ENCODE measurements at regions not wholly inside any gene's neighbourhood (a gene's known extent, or its start where the extent isn't known, plus 50 kb on each side); places are given as distances from the start of the nearest gene placed in this dataset.

GRCh38 chr5:125575171-125575890 is 828.9 kb upstream of the ZNF608 start:
- H3K9me3 ChIP-seq (replicated peaks), result peaks cover 8% of the 10 kb centered on the region
- no peaks in the 10 kb centered on the region for H3K36me3 ChIP-seq
- intact Hi-C loops (cut with micrococcal nuclease), result no loop called here
- no peak overlapping the region for H3K27ac ChIP-seq (replicated peaks)
- H3K4me3 ChIP-seq, result no peak overlapping the region
- no peak for DNase-seq
- no peaks in the 10 kb centered on the region for H3K27me3 ChIP-seq (ENCODE audit: low read depth)
- peaks cover 10% of the 10 kb centered on the region for H3K4me1 ChIP-seq
- TF ChIP-seq CTCF (IDR thresholded peaks at IDR 0.05; ENCODE audit: borderline replicate concordance), result no peak

GRCh38 chr5:125575891-125576505 is 829.6 kb upstream of the ZNF608 start:
- Histone ChIP-seq H3K9me3 (replicated peaks) (peaks cover 8% of the 10 kb centered on the region), H3K4me1 (peaks cover 10% of the 10 kb centered on the region), H3K36me3 (no peaks in the 10 kb centered on the region), H3K4me3 (no peak overlapping the region), H3K27me3 (ENCODE audit: low read depth) (no peaks in the 10 kb centered on the region), H3K27ac (replicated peaks) (no peak overlapping the region)
- no peak for DNase-seq
- TF ChIP-seq CTCF (IDR thresholded peaks at IDR 0.05; ENCODE audit: borderline replicate concordance), result no peak
- intact Hi-C loops (cut with micrococcal nuclease), result no loop called here

GRCh38 chr5:125576822-125577221 is 830.4 kb upstream of the ZNF608 start:
- H3K27ac ChIP-seq (replicated peaks), result no peak overlapping the region
- intact Hi-C loops (cut with micrococcal nuclease), result no loop called here
- no peak for TF ChIP-seq CTCF (IDR thresholded peaks at IDR 0.05; ENCODE audit: borderline replicate concordance)
- DNase-seq, result no peak
- no peaks in the 10 kb centered on the region for H3K36me3 ChIP-seq
- H3K4me1 ChIP-seq, result peaks cover 18% of the 10 kb centered on the region
- no peaks in the 10 kb centered on the region for H3K27me3 ChIP-seq (ENCODE audit: low read depth)
- H3K9me3 ChIP-seq (replicated peaks), result peaks cover 8% of the 10 kb centered on the region
- H3K4me3 ChIP-seq, result no peak overlapping the region

- DNase-seq, result no peak
- peaks cover 30% of the 10 kb centered on the region for H3K4me1 ChIP-seq
- TF ChIP-seq CTCF (IDR thresholded peaks at IDR 0.05; ENCODE audit: borderline replicate concordance), result no peak
- H3K9me3 ChIP-seq (replicated peaks), result peaks cover 8% of the 10 kb centered on the region
- no peak overlapping the region for H3K27ac ChIP-seq (replicated peaks)
- H3K27me3 ChIP-seq (ENCODE audit: low read depth), result no peaks in the 10 kb centered on the region
- H3K36me3 ChIP-seq, result no peaks in the 10 kb centered on the region
- intact Hi-C loops (cut with micrococcal nuclease), result no loop called here
- no peak overlapping the region for H3K4me3 ChIP-seq
Observed at GRCh38 chr5:125578551-125578950, 832.1 kb upstream of the ZNF608 start.

GRCh38 chr5:125579182-125579581 is 832.7 kb upstream of the ZNF608 start:
- TF ChIP-seq CTCF (IDR thresholded peaks at IDR 0.05; ENCODE audit: borderline replicate concordance), result no peak
- Histone ChIP-seq H3K4me1 (peaks cover 35% of the 10 kb centered on the region), H3K27ac (replicated peaks) (no peak overlapping the region), H3K4me3 (no peak overlapping the region), H3K27me3 (ENCODE audit: low read depth) (no peaks in the 10 kb centered on the region), H3K9me3 (replicated peaks) (peaks cover 8% of the 10 kb centered on the region), H3K36me3 (no peaks in the 10 kb centered on the region)
- DNase-seq, result no peak
- intact Hi-C loops (cut with micrococcal nuclease), result no loop called here

Measured in left ventricle myocardium inferior (tissue), 1 donor.